Memory B cell (primary cell): ENCODE measurements at regions not wholly inside any gene's neighbourhood (a gene's known extent, or its start where the extent isn't known, plus 50 kb on each side); places are given as distances from the start of the nearest gene placed in this dataset.
A peak's percentile ranks its signal among the peaks of the same experiment; 100 is the strongest.

Experiments used
- ATAC-seq: fragments of 150-1000 bp; cut with Tn5 transposase; 2 replicates; pipeline ENCODE4 v1.10.0; 2021; ENCODE audit warnings: low read depth, mild to moderate bottlenecking, moderate library complexity
- DNase-seq, 2 donors: peaks; one replicate each; pipeline ENCODE4 v3.0.0; 2022; ENCODE audit warnings: low spot score in 2 of 2
- H3K27ac Mint-ChIP-seq: one replicate; pipeline ENCODE4 v1.8.0; 2022; ENCODE audit warnings: mild to moderate bottlenecking, moderate library complexity, mixed read lengths
- H3K27me3 Mint-ChIP-seq: one replicate; pipeline ENCODE4 v1.8.0; 2022; ENCODE audit warnings: mixed read lengths
- H3K36me3 Mint-ChIP-seq: one replicate; pipeline ENCODE4 v1.8.0; 2022; ENCODE audit warnings: mild to moderate bottlenecking, mixed read lengths
- H3K4me1 Mint-ChIP-seq: one replicate; pipeline ENCODE4 v1.8.0; 2022; ENCODE audit warnings: mixed read lengths
- H3K4me3 Mint-ChIP-seq: one replicate; pipeline ENCODE4 v1.8.0; 2022; ENCODE audit warnings: mild to moderate bottlenecking, moderate library complexity, mixed read lengths
- H3K9me3 Mint-ChIP-seq: one replicate; pipeline ENCODE4 v1.8.0; 2022; ENCODE audit warnings: mixed read lengths

- H3K36me3 Mint-ChIP-seq, result no peaks in the 10 kb centered on the region
- H3K27me3 Mint-ChIP-seq, result peaks cover 17% of the 10 kb centered on the region
- H3K4me1 Mint-ChIP-seq, result peaks cover 5% of the 10 kb centered on the region
- no peak overlapping the region for H3K27ac Mint-ChIP-seq
- no peak overlapping the region for H3K4me3 Mint-ChIP-seq
- peaks cover 4% of the 10 kb centered on the region for H3K9me3 Mint-ChIP-seq
- ATAC-seq, result peak; percentile 41
- DNase-seq, result no peak
These were observed 233.5 kb upstream of the TNRC6C start for GRCh38 chr17:77724876-77725615.

GRCh38 chr17:77725846-77726245 lies 232.7 kb upstream of the TNRC6C start:
- no peak for ATAC-seq
- peaks cover 9% of the 10 kb centered on the region for H3K9me3 Mint-ChIP-seq
- no peak overlapping the region for H3K27ac Mint-ChIP-seq
- H3K36me3 Mint-ChIP-seq, result no peaks in the 10 kb centered on the region
- no peak overlapping the region for H3K4me3 Mint-ChIP-seq
- no peak for DNase-seq
- H3K27me3 Mint-ChIP-seq, result peaks cover 14% of the 10 kb centered on the region
- H3K4me1 Mint-ChIP-seq, result peaks cover 5% of the 10 kb centered on the region

DNA sequence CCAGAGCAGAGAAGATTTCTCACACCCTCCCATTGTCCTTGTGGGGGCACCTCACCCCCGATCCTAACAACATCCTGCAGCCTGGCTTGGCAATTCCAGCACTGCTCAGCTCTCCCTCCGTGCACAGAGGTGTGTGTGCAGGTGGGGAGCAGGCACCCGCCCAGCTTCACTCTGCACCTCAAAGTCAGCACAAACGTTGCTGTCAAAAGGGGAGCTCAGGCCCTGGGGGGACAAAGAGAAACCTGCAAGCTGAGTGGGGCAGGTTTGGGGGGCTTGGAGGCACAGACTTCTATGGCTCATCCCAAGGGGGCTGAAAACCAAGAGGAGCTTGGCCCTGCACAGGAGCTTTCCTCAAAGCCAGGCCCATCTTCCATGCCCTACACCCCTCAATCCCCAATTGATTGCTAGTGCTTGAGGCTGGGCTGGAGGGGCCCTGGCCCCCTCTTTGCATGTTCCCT lies 231.9 kb upstream of the TNRC6C start:
- H3K27ac Mint-ChIP-seq, result no peak overlapping the region
- H3K9me3 Mint-ChIP-seq, result peaks cover 9% of the 10 kb centered on the region
- no peak for ATAC-seq
- DNase-seq, result no peak
- no peaks in the 10 kb centered on the region for H3K36me3 Mint-ChIP-seq
- H3K4me3 Mint-ChIP-seq, result no peak overlapping the region
- peaks cover 5% of the 10 kb centered on the region for H3K4me1 Mint-ChIP-seq
- peaks cover 12% of the 10 kb centered on the region for H3K27me3 Mint-ChIP-seq

DNA sequence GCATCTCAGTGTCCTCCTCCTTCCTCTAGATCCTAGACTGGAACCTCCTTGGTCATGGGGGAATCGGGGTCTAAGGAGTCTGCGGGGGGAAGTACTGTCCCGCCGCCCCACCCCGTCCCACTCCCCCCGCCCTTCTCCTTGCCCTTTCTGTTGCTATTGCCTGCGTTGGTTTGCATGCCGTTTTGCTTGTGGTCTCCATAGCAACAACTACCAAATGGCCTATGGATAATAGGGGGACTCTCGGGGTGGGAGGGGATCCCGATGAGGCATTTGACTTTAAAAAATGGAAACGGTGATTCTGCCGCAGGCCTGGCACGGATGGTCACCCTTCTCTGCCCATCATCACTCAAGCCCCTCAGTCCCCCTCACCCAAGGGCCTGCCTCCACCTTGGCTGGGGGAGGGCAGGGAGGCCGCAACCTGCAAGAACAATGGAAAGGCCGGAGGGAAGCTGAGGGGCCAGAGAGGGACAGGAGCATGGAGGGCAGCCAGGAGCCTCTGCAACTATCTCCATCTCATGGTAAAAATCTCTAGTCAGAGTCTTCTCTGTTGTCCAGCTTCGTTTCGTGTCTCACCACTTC lies 231.4 kb upstream of the TNRC6C start:
- no peak overlapping the region for H3K4me3 Mint-ChIP-seq

GRCh38 chr17:77728474-77728795 lies 230.1 kb upstream of the TNRC6C start:
- H3K27ac Mint-ChIP-seq, result no peak overlapping the region
- H3K9me3 Mint-ChIP-seq, result peaks cover 13% of the 10 kb centered on the region
- H3K36me3 Mint-ChIP-seq, result peaks cover 3% of the 10 kb centered on the region
- ATAC-seq, result no peak
- H3K4me1 Mint-ChIP-seq, result peaks cover 5% of the 10 kb centered on the region
- DNase-seq, result no peak
- H3K4me3 Mint-ChIP-seq, result no peak overlapping the region
- H3K27me3 Mint-ChIP-seq, result peaks cover 14% of the 10 kb centered on the region

More for the DNA sequence above, 231.4 kb upstream of the TNRC6C start:
- Mint-ChIP-seq H3K27me3 (peaks cover 12% of the 10 kb centered on the region), H3K4me1 (peaks cover 5% of the 10 kb centered on the region), H3K9me3 (peaks cover 9% of the 10 kb centered on the region), H3K27ac (no peak overlapping the region), H3K36me3 (no peaks in the 10 kb centered on the region)
- ATAC-seq (no peak), DNase-seq (no peak)

- no peak overlapping the region for H3K4me3 Mint-ChIP-seq
- no peak for ATAC-seq
- peaks cover 13% of the 10 kb centered on the region for H3K9me3 Mint-ChIP-seq
- H3K27me3 Mint-ChIP-seq, result peaks cover 18% of the 10 kb centered on the region
- H3K27ac Mint-ChIP-seq, result no peak overlapping the region
- peaks cover 5% of the 10 kb centered on the region for H3K4me1 Mint-ChIP-seq
- DNase-seq, result no peak
- peaks cover 3% of the 10 kb centered on the region for H3K36me3 Mint-ChIP-seq
These were observed 229.6 kb upstream of the TNRC6C start for GRCh38 chr17:77728871-77729270.

DNA sequence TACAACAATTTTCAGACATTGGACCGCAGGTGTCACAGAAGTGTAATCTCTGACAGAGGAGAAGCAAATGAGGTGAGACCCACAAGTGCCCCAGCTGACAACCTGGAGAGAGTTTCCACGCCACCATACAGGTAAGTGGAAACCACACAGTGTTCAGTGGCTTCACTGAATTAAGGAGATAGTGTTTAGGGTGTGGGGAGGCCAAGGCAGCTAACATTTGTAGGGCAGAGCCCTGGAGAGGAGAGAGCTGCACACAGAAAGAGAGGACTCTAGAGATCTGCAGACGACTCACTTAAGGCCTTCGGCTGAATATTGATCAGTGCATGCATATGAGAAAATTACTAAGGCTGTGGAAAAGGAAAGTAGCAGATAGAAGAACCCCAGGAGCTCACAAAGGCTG lies 228.9 kb upstream of the TNRC6C start:
- DNase-seq (no peak), ATAC-seq (no peak)
- Mint-ChIP-seq H3K27ac (no peak overlapping the region), H3K4me1 (peaks cover 2% of the 10 kb centered on the region), H3K4me3 (no peak overlapping the region), H3K9me3 (peaks cover 13% of the 10 kb centered on the region), H3K27me3 (peaks cover 15% of the 10 kb centered on the region), H3K36me3 (peaks cover 3% of the 10 kb centered on the region)

DNA sequence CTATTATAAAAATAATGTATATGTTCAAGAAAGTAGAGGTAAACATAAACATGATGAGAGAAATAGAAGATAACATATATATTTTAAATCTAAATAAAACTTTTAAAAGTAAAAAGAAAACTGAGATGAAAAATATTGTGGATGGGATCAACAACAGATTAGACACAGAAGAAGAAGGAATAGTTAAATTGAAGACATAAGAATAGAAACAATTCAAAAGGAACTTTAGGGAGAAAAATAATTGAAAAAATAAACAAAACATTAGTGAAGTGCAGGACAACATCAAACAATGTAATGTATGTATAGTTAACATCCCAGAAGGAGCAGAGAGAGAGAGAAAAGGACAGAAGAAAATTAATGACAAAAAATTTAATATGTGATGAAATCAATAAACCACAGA lies 228.1 kb upstream of the TNRC6C start:
- ATAC-seq (no peak), DNase-seq (no peak)
- no peak overlapping the region for H3K27ac Mint-ChIP-seq
- H3K9me3 Mint-ChIP-seq, result peaks cover 13% of the 10 kb centered on the region
- peaks cover 3% of the 10 kb centered on the region for H3K36me3 Mint-ChIP-seq
- peaks cover 2% of the 10 kb centered on the region for H3K4me1 Mint-ChIP-seq
- H3K4me3 Mint-ChIP-seq, result no peak overlapping the region
- peaks cover 15% of the 10 kb centered on the region for H3K27me3 Mint-ChIP-seq

DNA sequence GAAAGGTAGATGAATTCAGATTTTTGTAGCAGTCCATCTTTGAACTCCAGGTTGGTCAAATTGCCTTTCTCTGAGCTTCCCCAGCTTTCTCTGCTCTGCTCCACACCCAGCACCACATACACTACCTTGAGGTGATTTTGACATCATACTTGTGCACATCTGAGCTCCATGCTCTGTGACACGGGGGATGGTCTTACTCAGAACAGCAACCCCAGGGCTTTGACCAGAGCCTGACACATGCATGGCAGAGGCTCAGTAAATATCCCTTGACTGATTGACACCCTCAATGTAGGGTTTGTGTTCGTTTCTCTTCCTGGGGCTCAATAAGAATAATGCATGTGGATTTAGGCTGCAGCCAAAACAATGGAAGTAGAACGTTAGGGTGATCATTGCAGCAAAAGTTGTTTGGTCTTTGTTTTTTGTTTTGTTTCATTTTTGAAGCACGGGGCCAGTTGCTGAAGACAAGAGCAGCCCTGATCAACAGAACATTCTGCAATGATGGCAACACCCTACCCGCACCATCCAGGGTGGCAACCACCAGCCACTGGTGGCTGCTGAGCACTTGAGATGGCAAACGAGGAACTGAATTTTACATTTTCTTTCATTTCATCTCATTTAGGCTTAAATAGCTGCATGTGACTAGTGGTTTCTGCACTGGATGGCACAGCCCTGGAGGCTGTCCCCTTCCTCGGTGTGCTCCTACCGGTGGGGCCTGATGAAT lies 224.8 kb upstream of the TNRC6C start:
- peaks cover 12% of the 10 kb centered on the region for H3K27me3 Mint-ChIP-seq
- no peak for ATAC-seq

DNA sequence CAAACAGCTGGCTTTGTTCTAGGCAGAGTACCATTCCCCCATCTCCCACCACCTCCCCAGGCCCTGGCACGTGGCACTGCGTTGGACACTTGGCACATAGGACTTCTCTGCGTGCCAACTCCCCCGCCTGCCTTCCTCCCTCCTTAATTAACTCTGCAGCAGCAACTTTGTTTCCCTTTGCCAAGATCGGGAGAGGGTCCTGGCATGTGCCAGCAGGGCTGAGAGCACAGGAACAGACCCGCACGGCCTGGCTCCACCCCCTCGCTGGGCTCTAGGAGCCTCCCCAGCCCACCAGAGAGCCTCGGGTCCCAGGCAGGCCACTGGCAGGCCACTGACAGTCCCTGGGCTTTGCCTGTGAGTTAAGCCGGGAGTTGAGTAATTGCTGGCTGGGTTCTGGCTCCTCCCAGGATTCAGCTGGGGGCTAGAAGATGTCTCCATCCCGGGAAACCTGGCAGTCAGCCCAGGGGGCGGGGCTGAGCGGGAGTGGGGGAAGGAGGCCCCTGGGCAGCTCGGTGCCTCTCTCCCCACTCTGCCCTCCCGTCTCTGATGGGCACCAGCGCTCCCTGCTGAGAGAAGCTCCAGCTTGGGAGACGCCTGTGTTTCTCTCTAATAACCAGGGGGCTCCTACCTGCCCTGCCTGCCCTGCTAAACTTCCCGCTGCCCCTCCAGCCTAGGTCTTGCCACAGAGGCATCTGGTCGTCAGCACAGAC lies 224.0 kb upstream of the TNRC6C start:
- H3K4me1 Mint-ChIP-seq, result no peaks in the 10 kb centered on the region
- ATAC-seq (no peak), DNase-seq (no peak)
- peaks cover 13% of the 10 kb centered on the region for H3K9me3 Mint-ChIP-seq
- H3K4me3 Mint-ChIP-seq, result no peak overlapping the region
- H3K36me3 Mint-ChIP-seq, result peaks cover 3% of the 10 kb centered on the region
- peaks cover 8% of the 10 kb centered on the region for H3K27me3 Mint-ChIP-seq
- H3K27ac Mint-ChIP-seq, result no peak overlapping the region

More for the DNA sequence above, 224.8 kb upstream of the TNRC6C start:
- peaks cover 3% of the 10 kb centered on the region for H3K36me3 Mint-ChIP-seq
- H3K4me1 Mint-ChIP-seq, result no peaks in the 10 kb centered on the region
- no peak for DNase-seq
- no peak overlapping the region for H3K4me3 Mint-ChIP-seq
- H3K9me3 Mint-ChIP-seq, result peaks cover 13% of the 10 kb centered on the region
- no peak overlapping the region for H3K27ac Mint-ChIP-seq

DNA sequence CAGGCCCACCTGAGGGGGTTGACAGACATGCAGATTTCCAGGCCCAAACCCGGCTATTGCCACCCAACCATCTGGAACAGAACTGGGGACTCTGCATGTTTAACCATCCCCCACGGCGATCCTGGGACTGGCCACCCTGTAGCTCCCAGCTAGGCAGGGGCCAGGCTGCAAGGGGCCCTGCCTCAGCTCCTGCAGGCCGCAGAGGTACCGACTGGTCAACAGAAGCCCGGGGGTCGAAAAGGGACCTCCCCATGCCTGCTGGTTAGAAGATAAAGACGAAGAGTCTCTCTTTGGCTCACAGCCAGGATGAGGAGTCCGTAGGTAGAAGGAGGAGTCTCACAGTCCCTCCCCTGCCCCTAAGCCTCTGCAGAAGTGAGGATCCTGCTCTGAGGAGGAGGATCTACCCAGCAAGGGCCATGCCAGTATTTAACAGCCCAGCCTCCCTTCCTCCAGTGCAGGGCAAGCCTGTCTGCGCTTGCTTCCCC lies 223.4 kb upstream of the TNRC6C start:
- Mint-ChIP-seq H3K36me3 (peaks cover 3% of the 10 kb centered on the region), H3K9me3 (peaks cover 9% of the 10 kb centered on the region), H3K4me1 (no peaks in the 10 kb centered on the region), H3K27me3 (peaks cover 8% of the 10 kb centered on the region), H3K4me3 (no peak overlapping the region), H3K27ac (no peak overlapping the region)
- no peak for DNase-seq
- no peak for ATAC-seq

DNA sequence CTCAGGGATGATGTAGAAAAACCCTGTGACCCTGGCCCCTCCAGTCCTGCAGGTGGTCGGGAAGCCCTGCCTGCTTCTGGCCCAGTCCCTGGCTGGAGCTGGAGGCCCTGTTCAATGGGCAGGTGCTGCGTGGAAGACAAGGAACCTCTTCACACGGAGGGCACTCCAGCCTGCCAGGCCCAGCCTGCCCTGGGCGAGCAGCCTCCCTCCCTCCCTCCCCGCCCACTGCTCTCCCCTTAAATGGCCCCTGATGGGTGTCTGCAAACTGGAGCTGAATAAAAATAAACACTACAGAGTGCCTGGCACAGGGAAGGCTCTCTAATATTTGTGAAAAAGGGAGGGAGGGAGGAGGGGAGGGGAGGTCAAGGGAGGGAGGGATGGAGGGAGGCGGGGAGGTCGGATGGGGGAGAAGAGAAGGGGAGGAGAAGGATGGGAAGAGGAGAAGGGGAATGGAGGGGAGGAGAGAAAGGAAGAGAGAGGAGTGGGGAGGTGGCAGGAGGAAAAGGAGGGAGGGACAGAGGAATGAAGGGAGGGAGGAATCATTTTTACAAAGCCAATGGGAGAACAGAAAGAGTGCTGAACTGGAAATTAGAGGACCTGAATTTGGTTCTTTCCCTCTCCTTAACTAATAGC lies 222.8 kb upstream of the TNRC6C start:
- Mint-ChIP-seq H3K36me3 (peaks cover 3% of the 10 kb centered on the region), H3K27ac (no peak overlapping the region), H3K9me3 (peaks cover 5% of the 10 kb centered on the region), H3K4me1 (no peaks in the 10 kb centered on the region), H3K4me3 (no peak overlapping the region), H3K27me3 (peaks cover 8% of the 10 kb centered on the region)
- DNase-seq (no peak), ATAC-seq (no peak)

DNA sequence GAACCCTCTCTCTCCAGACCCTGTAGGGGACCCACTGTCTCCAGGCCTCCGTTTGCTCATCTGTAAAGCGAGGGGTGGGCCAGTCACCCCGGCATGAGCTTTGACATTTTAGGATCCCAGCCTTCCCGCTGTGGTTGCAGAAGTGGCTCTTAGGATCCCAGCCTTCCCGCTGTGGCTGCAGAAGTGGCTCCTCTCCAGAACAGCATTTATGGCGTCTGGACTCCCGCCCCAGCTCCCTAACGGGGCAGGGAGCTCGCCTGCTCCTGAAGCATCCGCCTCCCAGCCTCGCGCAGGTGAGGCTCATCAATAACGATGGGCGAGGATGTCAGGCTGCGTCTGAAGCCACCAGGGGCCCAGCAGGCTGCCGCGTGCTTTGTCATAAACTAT lies 222.3 kb upstream of the TNRC6C start:
- Mint-ChIP-seq H3K4me3 (no peak overlapping the region), H3K9me3 (peaks cover 5% of the 10 kb centered on the region), H3K27me3 (peaks cover 8% of the 10 kb centered on the region), H3K4me1 (no peaks in the 10 kb centered on the region), H3K36me3 (peaks cover 3% of the 10 kb centered on the region), H3K27ac (no peak overlapping the region)
- no peak for DNase-seq
- ATAC-seq, result no peak
